ENCODE measurements at regions not wholly inside any gene's neighbourhood (a gene's known extent, or its start where the extent isn't known, plus 50 kb on each side); places are given as distances from the start of the nearest gene placed in this dataset.

GRCh38 chr21:20020026-20020425 lies 978.2 kb upstream of the NCAM2 start:
- Histone ChIP-seq H3K9me3 (ENCODE audit: control insufficient read depth, low read length) (no peaks in the 10 kb centered on the region), H3K4me1 (ENCODE audit: control insufficient read depth, insufficient read depth, low read length) (no peaks in the 10 kb centered on the region), H3K27me3 (ENCODE audit: control insufficient read depth, insufficient read depth, low read length, poor library complexity, severe bottlenecking) (no peaks in the 10 kb centered on the region), H3K9ac (ENCODE audit: extremely low read depth, low read length, poor library complexity, severe bottlenecking) (no peak overlapping the region), H3K4me3 (ENCODE audit: low read length) (no peak overlapping the region), H3K36me3 (ENCODE audit: control insufficient read depth, insufficient read depth, low read length) (no peaks in the 10 kb centered on the region), H3K27ac (ENCODE audit: low read depth, low read length) (no peak overlapping the region)
- no peak for DNase-seq
- no peaks in the 10 kb centered on the region for H3K9me3 Mint-ChIP-seq
- no peaks in the 10 kb centered on the region for H3K36me3 Mint-ChIP-seq (ENCODE audit: low read depth)
- no peak overlapping the region for H3K27ac Mint-ChIP-seq
- no peak overlapping the region for H3K4me3 Mint-ChIP-seq
- WGBS, 2 experiments (ENCODE audit: insufficient coverage in 1 of 2, insufficient read length in 1 of 2): 81 to 86% methylated on average over 6 of the region's 6 CpGs
- H3K27me3 Mint-ChIP-seq (ENCODE audit: insufficient read depth): no peaks in the 10 kb centered on the region
- H3K4me1 Mint-ChIP-seq: peaks cover 6% of the 10 kb centered on the region
- no peak for TF ChIP-seq CTCF (conservative IDR thresholded peaks at IDR 0.05)

- Histone ChIP-seq H3K4me1 (ENCODE audit: control insufficient read depth, insufficient read depth, low read length) (no peaks in the 10 kb centered on the region), H3K27me3 (ENCODE audit: control insufficient read depth, insufficient read depth, low read length, poor library complexity, severe bottlenecking) (no peaks in the 10 kb centered on the region), H3K4me3 (ENCODE audit: low read length) (no peak overlapping the region), H3K9me3 (ENCODE audit: control insufficient read depth, low read length) (no peaks in the 10 kb centered on the region), H3K36me3 (ENCODE audit: control insufficient read depth, insufficient read depth, low read length) (no peaks in the 10 kb centered on the region), H3K9ac (ENCODE audit: extremely low read depth, low read length, poor library complexity, severe bottlenecking) (no peak overlapping the region), H3K27ac (ENCODE audit: low read depth, low read length) (no peak overlapping the region)
- no peaks in the 10 kb centered on the region for H3K36me3 Mint-ChIP-seq (ENCODE audit: low read depth)
- no peaks in the 10 kb centered on the region for H3K4me1 Mint-ChIP-seq
- no peak for DNase-seq
- WGBS, 2 experiments (ENCODE audit: insufficient coverage in 1 of 2, insufficient read length in 1 of 2): 100% methylated on average over 2 of the region's 2 CpGs; no CpG with 5 or more reads in 1 of the 2 experiments
- H3K27ac Mint-ChIP-seq: no peak overlapping the region
- no peak overlapping the region for H3K4me3 Mint-ChIP-seq
- no peaks in the 10 kb centered on the region for H3K27me3 Mint-ChIP-seq (ENCODE audit: insufficient read depth)
- no peak for TF ChIP-seq CTCF (conservative IDR thresholded peaks at IDR 0.05)
- H3K9me3 Mint-ChIP-seq: no peaks in the 10 kb centered on the region
These were observed 975.0 kb upstream of the NCAM2 start for GRCh38 chr21:20023193-20023592.

- TF ChIP-seq CTCF (conservative IDR thresholded peaks at IDR 0.05): no peak
- Mint-ChIP-seq H3K27me3 (ENCODE audit: insufficient read depth) (no peaks in the 10 kb centered on the region), H3K36me3 (ENCODE audit: low read depth) (no peaks in the 10 kb centered on the region), H3K27ac (no peak overlapping the region), H3K4me3 (no peak overlapping the region), H3K9me3 (no peaks in the 10 kb centered on the region), H3K4me1 (no peaks in the 10 kb centered on the region)
- Histone ChIP-seq H3K9me3 (ENCODE audit: control insufficient read depth, low read length) (no peaks in the 10 kb centered on the region), H3K27me3 (ENCODE audit: control insufficient read depth, insufficient read depth, low read length, poor library complexity, severe bottlenecking) (no peaks in the 10 kb centered on the region), H3K27ac (ENCODE audit: low read depth, low read length) (no peak overlapping the region), H3K4me1 (ENCODE audit: control insufficient read depth, insufficient read depth, low read length) (no peaks in the 10 kb centered on the region), H3K36me3 (ENCODE audit: control insufficient read depth, insufficient read depth, low read length) (no peaks in the 10 kb centered on the region), H3K4me3 (ENCODE audit: low read length) (no peak overlapping the region), H3K9ac (ENCODE audit: extremely low read depth, low read length, poor library complexity, severe bottlenecking) (no peak overlapping the region)
- no peak for DNase-seq
- WGBS, 2 experiments (ENCODE audit: insufficient coverage in 1 of 2, insufficient read length in 1 of 2): 97% methylated on average over 4 of the region's 7 CpGs; no CpG with 5 or more reads in 1 of the 2 experiments
These were observed 973.5 kb upstream of the NCAM2 start for GRCh38 chr21:20024741-20025140.

Data from endodermal cell (in vitro differentiated cells).